DMS79 treated with DMSO at 0.1 percent for 48 hours (cell line): ENCODE measurements at regions not wholly inside any gene's neighbourhood (a gene's known extent, or its start where the extent isn't known, plus 50 kb on each side); places are given as distances from the start of the nearest gene placed in this dataset.

ENCODE experiments used
- DNase-seq: peaks from one replicate; lab custom pipeline; 2025; lab: John Stamatoyannopoulos, UW

GRCh38 chr4:119823891-119824290 lies 195.3 kb upstream of the PDE5A start:
- no peak for DNase-seq

GRCh38 chr4:119823045-119823444 lies 194.4 kb upstream of the PDE5A start:
- DNase-seq: no peak

GRCh38 chr4:119816473-119816872 lies 187.9 kb upstream of the PDE5A start:
- no peak for DNase-seq

GRCh38 chr4:119810001-119810400 lies 181.4 kb upstream of the PDE5A start:
- DNase-seq: no peak

- DNase-seq: no peak
Observed at GRCh38 chr4:119804404-119804803, 175.8 kb upstream of the PDE5A start.

GRCh38 chr4:119797238-119797894 lies 168.8 kb upstream of the PDE5A start:
- no peak for DNase-seq

- no peak for DNase-seq
Observed at GRCh38 chr4:119795986-119796578, 167.5 kb upstream of the PDE5A start.

- DNase-seq: no peak
Observed at GRCh38 chr4:119794681-119795080, 166.1 kb upstream of the PDE5A start.

- no peak for DNase-seq
Observed at GRCh38 chr4:119794113-119794512, 165.5 kb upstream of the PDE5A start.

- no peak for DNase-seq
Observed at GRCh38 chr4:119788349-119789266, 160.0 kb upstream of the PDE5A start.

- DNase-seq: no peak
Observed at GRCh38 chr4:119785963-119786362, 157.4 kb upstream of the PDE5A start.

GRCh38 chr4:119783189-119783983 lies 154.8 kb upstream of the PDE5A start:
- DNase-seq: no peak

GRCh38 chr4:119781044-119781443 lies 152.4 kb upstream of the PDE5A start:
- no peak for DNase-seq

- no peak for DNase-seq
Observed at GRCh38 chr4:119774840-119775239, 146.2 kb upstream of the PDE5A start.

- DNase-seq: no peak
Observed at GRCh38 chr4:119765951-119766350, 137.3 kb upstream of the PDE5A start.

- no peak for DNase-seq
Observed at GRCh38 chr4:119765469-119765868, 136.9 kb upstream of the PDE5A start.

GRCh38 chr4:119763386-119763785 lies 134.8 kb upstream of the PDE5A start:
- DNase-seq: no peak

- no peak for DNase-seq
Observed at GRCh38 chr4:119755599-119755998, 127.0 kb upstream of the PDE5A start.

- no peak for DNase-seq
Observed at GRCh38 chr4:119752936-119753335, 124.3 kb upstream of the PDE5A start.

GRCh38 chr4:119750771-119751170 lies 122.2 kb upstream of the PDE5A start:
- DNase-seq: no peak

- DNase-seq: no peak
Observed at GRCh38 chr4:119750048-119750447, 121.4 kb upstream of the PDE5A start.

GRCh38 chr4:119748853-119749252 lies 120.2 kb upstream of the PDE5A start:
- no peak for DNase-seq
